Endothelial cell of umbilical vein (primary cell): ENCODE measurements at regions not wholly inside any gene's neighbourhood (a gene's known extent, or its start where the extent isn't known, plus 50 kb on each side); places are given as distances from the start of the nearest gene placed in this dataset.

Experiments
- CTCF ChIP-seq, 2 donors: IDR thresholded peaks; 1 replicate in 1 of 2; 2 replicates in 1 of 2; pipeline ENCODE4 v1.5.1; 2011; ENCODE audit warnings: low read length in 2 of 2, mild to moderate bottlenecking in 2 of 2, moderate library complexity in 2 of 2, control low read depth in 1 of 2, inconsistent platforms in 1 of 2, low read depth in 1 of 2; ENCODE audit not compliant: insufficient read depth in 1 of 2; ENCODE audit errors: extremely low read depth in 1 of 2
- EZH2 ChIP-seq: IDR thresholded peaks from 2 replicates; pipeline ENCODE4 v1.6.1; 2012; ENCODE audit warnings: borderline replicate concordance, low read depth, mild to moderate bottlenecking, moderate library complexity, low read length, inconsistent platforms; ENCODE audit not compliant: severe bottlenecking
- FOS ChIP-seq: IDR thresholded peaks from 2 replicates; pipeline ENCODE4 v1.6.1; 2011; ENCODE audit warnings: mild to moderate bottlenecking, low read length, moderate library complexity, borderline replicate concordance; ENCODE audit not compliant: insufficient read depth
- GATA2 ChIP-seq: IDR thresholded peaks from 2 replicates; pipeline ENCODE4 v1.7.0; 2011; ENCODE audit warnings: low read depth, mild to moderate bottlenecking, moderate library complexity, mixed read lengths, low read length; ENCODE audit not compliant: insufficient read length, insufficient read depth
- JUN ChIP-seq: IDR thresholded peaks from 2 replicates; pipeline ENCODE4 v1.6.1; 2011; ENCODE audit warnings: borderline replicate concordance, low read depth; ENCODE audit not compliant: insufficient read length, insufficient read depth
- MYC ChIP-seq: IDR thresholded peaks from one replicate; pipeline ENCODE4 v1.6.1; 2011; ENCODE audit warnings: mild to moderate bottlenecking, low read depth, low read length
- POLR2A ChIP-seq: IDR thresholded peaks from 2 replicates; pipeline ENCODE4 v1.6.1; 2012; ENCODE audit warnings: low read depth, mild to moderate bottlenecking, control low read depth, low read length
- POLR2AphosphoS5 ChIP-seq: IDR thresholded peaks from 2 replicates; pipeline ENCODE4 v1.6.1; 2012; ENCODE audit warnings: low read depth, mild to moderate bottlenecking, control low read depth, low read length, moderate library complexity; ENCODE audit not compliant: insufficient read depth
- TF ChIP-seq, protein P1 (sequence below): IDR thresholded peaks from 2 replicates; pipeline ENCODE4 v1.6.1; 2011; ENCODE audit not compliant: insufficient read depth, insufficient read length

DNA sequence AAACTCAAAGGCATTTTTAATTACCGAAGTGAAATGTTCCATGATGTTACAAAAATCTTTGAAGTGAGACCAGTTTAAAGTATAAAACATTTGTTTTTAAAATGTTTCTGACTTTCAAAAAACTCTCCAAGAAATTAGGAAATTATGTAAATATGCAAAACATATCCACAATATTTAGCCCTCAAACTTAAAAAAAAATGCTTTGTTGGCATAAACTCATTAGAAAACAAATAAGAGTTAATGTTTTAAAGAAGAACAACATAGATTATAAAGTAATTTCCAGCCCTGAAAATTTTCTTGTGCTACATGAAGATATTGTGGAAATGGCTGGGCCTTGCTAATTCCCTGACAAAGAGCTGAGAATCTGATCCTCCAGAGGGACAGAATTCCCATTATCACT is 199.7 kb upstream of the STARD13 start:
- TF ChIP-seq CTCF (IDR thresholded peaks at IDR 0.05; ENCODE audit: extremely low read depth in 1 of 2, insufficient read depth in 1 of 2, low read depth in 1 of 2, low read length in 2 of 2) (no peak), MYC (no peak), POLR2AphosphoS5 (no peak), POLR2A (no peak), EZH2 (no peak), GATA2 (no peak), FOS (no peak), JUN (no peak)
- TF ChIP-seq, protein P1, sequence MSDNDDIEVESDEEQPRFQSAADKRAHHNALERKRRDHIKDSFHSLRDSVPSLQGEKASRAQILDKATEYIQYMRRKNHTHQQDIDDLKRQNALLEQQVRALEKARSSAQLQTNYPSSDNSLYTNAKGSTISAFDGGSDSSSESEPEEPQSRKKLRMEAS: no peak
